ENCODE measurements at regions not wholly inside any gene's neighbourhood (a gene's known extent, or its start where the extent isn't known, plus 50 kb on each side); places are given as distances from the start of the nearest gene placed in this dataset.

DNA sequence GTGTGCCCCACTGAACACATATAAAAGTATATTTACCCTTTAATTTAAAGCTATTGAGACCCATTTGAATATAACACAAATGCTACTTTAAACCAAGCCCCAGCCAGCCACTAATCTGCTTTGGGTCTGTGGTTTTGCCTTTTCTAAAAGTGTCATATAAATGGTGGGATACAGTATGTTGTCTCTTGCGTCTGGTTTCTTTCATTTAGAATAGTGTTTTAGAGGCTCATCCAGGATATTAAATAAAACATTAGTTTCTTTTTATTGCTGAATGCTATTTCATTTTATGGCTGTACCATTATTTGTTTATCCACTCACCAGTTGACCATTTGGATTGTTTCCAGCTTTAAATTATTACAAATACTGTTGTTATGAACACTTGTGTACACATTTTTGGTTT is 290.5 kb upstream of the SORL1-AS1 start:
- TF ChIP-seq, protein P1, sequence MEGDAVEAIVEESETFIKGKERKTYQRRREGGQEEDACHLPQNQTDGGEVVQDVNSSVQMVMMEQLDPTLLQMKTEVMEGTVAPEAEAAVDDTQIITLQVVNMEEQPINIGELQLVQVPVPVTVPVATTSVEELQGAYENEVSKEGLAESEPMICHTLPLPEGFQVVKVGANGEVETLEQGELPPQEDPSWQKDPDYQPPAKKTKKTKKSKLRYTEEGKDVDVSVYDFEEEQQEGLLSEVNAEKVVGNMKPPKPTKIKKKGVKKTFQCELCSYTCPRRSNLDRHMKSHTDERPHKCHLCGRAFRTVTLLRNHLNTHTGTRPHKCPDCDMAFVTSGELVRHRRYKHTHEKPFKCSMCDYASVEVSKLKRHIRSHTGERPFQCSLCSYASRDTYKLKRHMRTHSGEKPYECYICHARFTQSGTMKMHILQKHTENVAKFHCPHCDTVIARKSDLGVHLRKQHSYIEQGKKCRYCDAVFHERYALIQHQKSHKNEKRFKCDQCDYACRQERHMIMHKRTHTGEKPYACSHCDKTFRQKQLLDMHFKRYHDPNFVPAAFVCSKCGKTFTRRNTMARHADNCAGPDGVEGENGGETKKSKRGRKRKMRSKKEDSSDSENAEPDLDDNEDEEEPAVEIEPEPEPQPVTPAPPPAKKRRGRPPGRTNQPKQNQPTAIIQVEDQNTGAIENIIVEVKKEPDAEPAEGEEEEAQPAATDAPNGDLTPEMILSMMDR (IDR thresholded peaks at IDR 0.05; ENCODE audit: low read depth, low read length): no peak
- no peak overlapping the region for H3K4me3 ChIP-seq (ENCODE audit: low read depth, low read length)

GRCh38 chr11:121741761-121742361 is 289.1 kb upstream of the SORL1-AS1 start:
- no peak overlapping the region for H3K4me3 ChIP-seq (ENCODE audit: low read depth, low read length)
- TF ChIP-seq, protein P1 (IDR thresholded peaks at IDR 0.05; ENCODE audit: low read depth, low read length): no peak

GRCh38 chr11:121741351-121741760 is 288.6 kb upstream of the SORL1-AS1 start:
- TF ChIP-seq, protein P1 (IDR thresholded peaks at IDR 0.05; ENCODE audit: low read depth, low read length): no peak
- no peak overlapping the region for H3K4me3 ChIP-seq (ENCODE audit: low read depth, low read length)

DNA sequence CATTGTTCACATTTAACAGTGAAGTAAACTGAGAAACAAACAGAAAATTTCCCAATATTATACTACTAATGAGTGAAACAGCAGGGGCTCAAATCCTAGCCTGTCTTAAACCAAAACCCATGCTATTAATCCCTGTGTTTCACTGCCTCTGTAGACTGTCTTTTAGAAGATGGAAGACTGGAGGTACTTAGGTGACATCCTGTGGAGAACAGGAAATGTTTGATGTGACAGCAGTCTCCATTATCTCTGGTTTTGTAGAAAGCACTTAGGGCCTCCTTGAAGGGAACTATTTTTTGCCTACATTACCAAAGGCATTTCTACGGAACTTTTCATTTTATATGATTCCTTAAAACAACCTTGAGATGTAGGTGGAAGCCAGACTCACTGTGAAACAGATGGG is 288.1 kb upstream of the SORL1-AS1 start:
- no peak overlapping the region for H3K4me3 ChIP-seq (ENCODE audit: low read depth, low read length)
- TF ChIP-seq, protein P1 (IDR thresholded peaks at IDR 0.05; ENCODE audit: low read depth, low read length): no peak

DNA sequence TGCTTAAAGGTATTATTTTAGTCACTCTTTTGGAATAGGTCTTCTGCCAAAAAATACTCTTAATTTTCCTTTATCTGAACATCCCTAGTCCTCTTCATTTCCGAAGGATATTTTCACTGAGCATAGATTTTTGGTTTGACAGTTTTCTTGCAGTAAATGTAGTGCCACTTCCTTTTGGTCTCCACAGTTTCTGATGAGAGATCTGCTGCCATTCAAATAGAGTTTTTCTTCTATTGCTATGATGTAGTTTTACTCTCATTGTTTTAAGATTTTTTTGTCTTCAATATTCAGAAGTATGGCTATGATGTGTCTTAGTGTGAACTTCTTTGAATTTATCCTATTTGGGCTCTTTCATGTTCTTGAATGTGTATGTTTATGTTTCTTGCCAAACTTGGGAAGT is 281.1 kb upstream of the SORL1-AS1 start:
- TF ChIP-seq, protein P1 (IDR thresholded peaks at IDR 0.05; ENCODE audit: low read depth, low read length): no peak
- H3K4me3 ChIP-seq (ENCODE audit: low read depth, low read length): no peak overlapping the region

GRCh38 chr11:121727942-121728341 is 275.2 kb upstream of the SORL1-AS1 start:
- no peak overlapping the region for H3K4me3 ChIP-seq (ENCODE audit: low read depth, low read length)
- TF ChIP-seq, protein P1 (IDR thresholded peaks at IDR 0.05; ENCODE audit: low read depth, low read length): no peak

- H3K4me3 ChIP-seq (ENCODE audit: low read depth, low read length): peak overlapping the region; percentile 57
- TF ChIP-seq, protein P1 (IDR thresholded peaks at IDR 0.05; ENCODE audit: low read depth, low read length): no peak
Measured at GRCh38 chr11:121723246-121723741, 270.5 kb upstream of the SORL1-AS1 start.
